Activated T-helper 2 cell treated with anti-CD3 and anti-CD28 coated beads, Interferon-gamma antibody, Interleukin-2, Interleukin-4, amounts not matched to agents 10 μg/mL and 5 μg/mL and 100 μg/mL, durations not matched to agents 14 hours and 24 hours and 36 hours (primary cell): ENCODE measurements at regions not wholly inside any gene's neighbourhood (a gene's known extent, or its start where the extent isn't known, plus 50 kb on each side); places are given as distances from the start of the nearest gene placed in this dataset.

ENCODE experiments used
- DNase-seq: peaks from one replicate; pipeline ENCODE4 v3.0.0; 2021; ENCODE audit warnings: low spot score
- H3K27ac Mint-ChIP-seq: one replicate; pipeline ENCODE4 v1.8.0; 2021; ENCODE audit warnings: mixed read lengths
- H3K27me3 Mint-ChIP-seq: one replicate; pipeline ENCODE4 v1.8.0; 2021; ENCODE audit warnings: low read depth, mixed read lengths
- H3K36me3 Mint-ChIP-seq: one replicate; pipeline ENCODE4 v1.8.0; 2021; ENCODE audit warnings: low read depth, mixed read lengths
- H3K4me1 Mint-ChIP-seq: one replicate; pipeline ENCODE4 v1.8.0; 2021; ENCODE audit warnings: low read depth, mixed read lengths
- H3K4me3 Mint-ChIP-seq: one replicate; pipeline ENCODE4 v1.8.0; 2021; ENCODE audit warnings: low read depth, mild to moderate bottlenecking, moderate library complexity, mixed read lengths
- H3K9me3 Mint-ChIP-seq: one replicate; pipeline ENCODE4 v1.8.0; 2021; ENCODE audit warnings: mixed read lengths
- intact Hi-C: fragments of 100-400 bp; cut with micrococcal nuclease; formaldehyde crosslinking; loops from one replicate; pipeline ENCODE4 v1.15.1; 2023

DNA sequence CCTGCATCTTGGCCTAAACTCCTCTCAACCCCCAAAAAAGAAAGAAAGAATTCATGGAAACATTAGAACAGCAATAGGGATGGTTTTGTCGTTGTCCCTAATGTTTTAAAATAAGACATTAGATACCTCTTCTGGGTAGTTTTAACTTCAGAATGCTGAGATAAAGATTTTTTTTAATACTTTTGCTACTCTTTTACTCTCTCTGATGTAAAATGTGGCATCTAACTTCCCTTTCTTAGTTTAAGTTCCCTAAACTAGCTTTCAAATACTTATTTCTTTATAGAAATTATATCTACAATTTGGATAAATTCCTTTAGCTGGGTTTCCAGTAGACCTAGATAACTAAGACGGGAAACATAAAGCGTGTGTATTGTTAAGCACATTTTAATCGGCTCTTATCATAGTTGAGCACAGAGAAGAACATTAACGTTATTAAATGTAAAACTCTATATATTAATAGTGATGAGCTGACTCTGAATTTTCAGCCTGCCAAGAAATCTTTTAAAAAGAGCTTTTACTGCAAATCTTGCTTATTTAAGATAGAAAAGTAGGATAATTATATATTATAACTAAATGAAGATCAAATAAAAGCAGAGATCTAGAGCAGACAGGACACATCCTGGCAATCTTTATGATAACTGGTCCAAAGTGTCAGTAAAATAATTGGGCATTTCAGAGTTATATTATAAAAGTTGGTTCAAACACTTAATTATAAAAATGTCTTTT is 183.2 kb downstream of the CYB561 start:
- H3K27me3 Mint-ChIP-seq: peaks cover 2% of the 10 kb centered on the region
- no peak overlapping the region for H3K27ac Mint-ChIP-seq
- no peaks in the 10 kb centered on the region for H3K9me3 Mint-ChIP-seq
- no peak overlapping the region for H3K4me3 Mint-ChIP-seq
- no peaks in the 10 kb centered on the region for H3K36me3 Mint-ChIP-seq
- intact Hi-C loops: no loop called here
- no peak for DNase-seq
- no peaks in the 10 kb centered on the region for H3K4me1 Mint-ChIP-seq

GRCh38 chr17:63265526-63265925 is 180.6 kb downstream of the CYB561 start:
- Mint-ChIP-seq H3K9me3 (no peaks in the 10 kb centered on the region), H3K4me1 (no peaks in the 10 kb centered on the region), H3K4me3 (no peak overlapping the region), H3K27ac (no peak overlapping the region), H3K36me3 (no peaks in the 10 kb centered on the region), H3K27me3 (peaks cover 4% of the 10 kb centered on the region)
- intact Hi-C loops: no loop called here
- no peak for DNase-seq

DNA sequence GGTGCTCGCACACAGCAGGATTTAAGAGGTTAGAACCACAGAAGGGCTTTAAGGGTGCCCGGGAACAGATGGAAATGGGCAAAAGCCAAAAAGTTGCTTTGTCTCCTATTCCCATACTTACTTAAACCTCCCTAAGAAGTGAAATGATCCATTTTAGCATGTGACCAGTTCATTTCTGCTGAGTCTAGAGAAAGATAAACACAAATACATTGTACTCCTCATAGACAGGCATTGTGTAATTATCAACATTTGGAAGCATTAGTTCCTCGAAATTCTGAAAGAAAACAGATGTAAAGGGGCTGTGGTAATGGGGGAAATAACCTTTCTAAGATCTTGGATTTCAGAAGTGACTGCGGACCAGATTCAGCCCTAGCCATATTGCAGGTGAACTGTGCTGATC is 178.3 kb downstream of the CYB561 start:
- DNase-seq: no peak
- Mint-ChIP-seq H3K27me3 (peaks cover 4% of the 10 kb centered on the region), H3K36me3 (no peaks in the 10 kb centered on the region), H3K4me1 (no peaks in the 10 kb centered on the region), H3K4me3 (no peak overlapping the region), H3K9me3 (no peaks in the 10 kb centered on the region), H3K27ac (no peak overlapping the region)
- intact Hi-C loops: no loop called here

DNA sequence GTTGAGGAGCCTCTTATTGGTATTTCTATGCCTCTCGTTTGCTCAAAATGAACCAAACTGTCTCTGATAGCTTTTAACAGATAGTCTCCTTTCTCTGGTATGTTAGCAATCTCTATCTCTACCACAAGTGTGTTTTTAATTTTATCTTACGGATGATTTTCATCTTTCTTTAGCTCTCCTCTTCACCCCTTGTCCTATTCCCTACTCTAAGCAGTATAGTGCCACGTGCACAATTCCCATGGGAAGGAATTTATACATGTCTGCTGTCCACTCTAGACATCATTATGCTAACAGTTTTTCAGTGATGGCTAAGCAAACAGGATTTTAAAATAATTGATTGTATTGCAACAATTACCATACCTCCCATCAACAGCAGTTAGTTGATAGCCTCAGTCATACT is 177.3 kb downstream of the CYB561 start:
- H3K27me3 Mint-ChIP-seq: peaks cover 4% of the 10 kb centered on the region
- H3K27ac Mint-ChIP-seq: no peak overlapping the region
- no peaks in the 10 kb centered on the region for H3K36me3 Mint-ChIP-seq

DNA sequence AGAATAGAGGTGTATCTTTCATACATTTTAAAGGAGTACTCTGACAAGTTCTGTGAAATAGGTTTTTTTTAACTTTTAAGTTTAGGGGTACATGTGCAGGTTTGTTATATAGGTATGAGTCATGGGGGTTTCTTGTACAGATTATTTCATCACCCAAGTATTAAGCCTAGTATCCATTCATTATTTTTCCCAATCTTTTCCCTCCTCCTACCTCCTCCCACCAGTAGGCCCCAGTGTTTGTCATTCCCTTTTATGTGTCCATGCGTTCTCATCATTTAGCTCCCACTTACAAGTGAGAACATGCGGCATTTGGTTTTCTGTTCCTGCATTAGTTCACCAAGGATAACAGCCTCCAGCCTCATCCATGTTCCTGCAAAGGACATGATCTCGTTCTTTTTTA is 175.5 kb downstream of the CYB561 start:
- H3K4me1 Mint-ChIP-seq: peaks cover 3% of the 10 kb centered on the region
- intact Hi-C loops: no loop called here

More for the DNA sequence above, 177.3 kb downstream of the CYB561 start:
- intact Hi-C loops: no loop called here
- no peak for DNase-seq
- Mint-ChIP-seq H3K4me3 (no peak overlapping the region), H3K4me1 (no peaks in the 10 kb centered on the region), H3K9me3 (no peaks in the 10 kb centered on the region)

DNA sequence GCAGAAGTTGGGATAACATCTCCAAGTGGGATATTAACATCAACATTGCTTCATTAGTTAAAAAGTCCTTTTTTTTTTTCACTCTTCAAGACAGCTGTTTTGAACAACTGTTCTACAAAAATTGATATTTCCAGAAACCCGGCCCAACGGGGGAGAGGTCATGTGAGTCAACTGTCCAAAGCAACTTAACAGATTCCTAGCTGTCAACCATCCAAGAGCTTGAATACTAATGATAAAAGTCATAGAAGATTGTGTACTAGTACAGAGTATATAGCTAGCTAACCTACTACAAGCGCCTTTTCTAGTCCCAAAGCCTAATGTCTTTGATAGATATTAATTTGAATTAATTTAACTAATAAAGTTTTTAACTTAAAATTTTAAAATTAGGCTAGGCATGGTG is 172.0 kb downstream of the CYB561 start:
- H3K4me3 Mint-ChIP-seq: no peak overlapping the region
- H3K27ac Mint-ChIP-seq: no peak overlapping the region
- H3K27me3 Mint-ChIP-seq: peaks cover 10% of the 10 kb centered on the region
- intact Hi-C loops: no loop called here
- peaks cover 10% of the 10 kb centered on the region for H3K4me1 Mint-ChIP-seq
- no peaks in the 10 kb centered on the region for H3K36me3 Mint-ChIP-seq
- no peak for DNase-seq
- no peaks in the 10 kb centered on the region for H3K9me3 Mint-ChIP-seq

More for the DNA sequence above, 175.5 kb downstream of the CYB561 start:
- Mint-ChIP-seq H3K27me3 (peaks cover 4% of the 10 kb centered on the region), H3K27ac (no peak overlapping the region), H3K36me3 (no peaks in the 10 kb centered on the region), H3K9me3 (no peaks in the 10 kb centered on the region), H3K4me3 (no peak overlapping the region)
- no peak for DNase-seq

- Mint-ChIP-seq H3K27me3 (peaks cover 11% of the 10 kb centered on the region), H3K27ac (no peak overlapping the region), H3K9me3 (no peaks in the 10 kb centered on the region), H3K4me3 (no peak overlapping the region), H3K36me3 (no peaks in the 10 kb centered on the region), H3K4me1 (peaks cover 12% of the 10 kb centered on the region)
- intact Hi-C loops: no loop called here
- DNase-seq: no peak
Observed at GRCh38 chr17:63275318-63275970, 170.7 kb downstream of the CYB561 start.

GRCh38 chr17:63275971-63276745 is 169.9 kb downstream of the CYB561 start:
- Mint-ChIP-seq H3K27me3 (peaks cover 13% of the 10 kb centered on the region), H3K36me3 (no peaks in the 10 kb centered on the region), H3K4me1 (peaks cover 12% of the 10 kb centered on the region), H3K27ac (no peak overlapping the region), H3K4me3 (no peak overlapping the region), H3K9me3 (no peaks in the 10 kb centered on the region)
- DNase-seq: no peak
- intact Hi-C loops: no loop called here

- no peaks in the 10 kb centered on the region for H3K36me3 Mint-ChIP-seq
- H3K4me3 Mint-ChIP-seq: no peak overlapping the region
- peaks cover 13% of the 10 kb centered on the region for H3K27me3 Mint-ChIP-seq
- H3K27ac Mint-ChIP-seq: no peak overlapping the region
- intact Hi-C loops: no loop called here
- DNase-seq: no peak
- peaks cover 12% of the 10 kb centered on the region for H3K4me1 Mint-ChIP-seq
- H3K9me3 Mint-ChIP-seq: no peaks in the 10 kb centered on the region
Observed at GRCh38 chr17:63276821-63277220, 169.3 kb downstream of the CYB561 start.

DNA sequence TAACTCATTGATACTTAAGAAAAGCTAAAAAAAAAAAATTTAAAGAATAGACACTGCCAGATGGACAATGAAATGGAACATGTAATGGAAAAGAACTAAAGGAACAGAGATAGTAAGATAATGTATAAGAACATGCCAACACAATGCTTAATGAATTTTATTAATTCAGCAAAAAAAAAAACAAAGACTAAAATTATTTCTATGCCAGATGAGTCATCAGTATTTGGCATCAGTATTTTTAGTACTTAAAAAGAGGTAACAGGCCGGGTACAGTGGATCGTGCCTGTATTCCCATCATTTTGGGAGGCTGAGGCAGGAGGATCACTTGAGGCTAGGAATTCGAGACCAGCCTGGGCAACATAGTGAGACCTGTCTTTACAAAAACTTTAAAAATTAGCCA is 168.5 kb downstream of the CYB561 start:
- intact Hi-C loops: no loop called here
- Mint-ChIP-seq H3K9me3 (no peaks in the 10 kb centered on the region), H3K36me3 (no peaks in the 10 kb centered on the region), H3K4me1 (peaks cover 12% of the 10 kb centered on the region), H3K27me3 (peaks cover 14% of the 10 kb centered on the region), H3K27ac (no peak overlapping the region), H3K4me3 (no peak overlapping the region)
- no peak for DNase-seq

DNA sequence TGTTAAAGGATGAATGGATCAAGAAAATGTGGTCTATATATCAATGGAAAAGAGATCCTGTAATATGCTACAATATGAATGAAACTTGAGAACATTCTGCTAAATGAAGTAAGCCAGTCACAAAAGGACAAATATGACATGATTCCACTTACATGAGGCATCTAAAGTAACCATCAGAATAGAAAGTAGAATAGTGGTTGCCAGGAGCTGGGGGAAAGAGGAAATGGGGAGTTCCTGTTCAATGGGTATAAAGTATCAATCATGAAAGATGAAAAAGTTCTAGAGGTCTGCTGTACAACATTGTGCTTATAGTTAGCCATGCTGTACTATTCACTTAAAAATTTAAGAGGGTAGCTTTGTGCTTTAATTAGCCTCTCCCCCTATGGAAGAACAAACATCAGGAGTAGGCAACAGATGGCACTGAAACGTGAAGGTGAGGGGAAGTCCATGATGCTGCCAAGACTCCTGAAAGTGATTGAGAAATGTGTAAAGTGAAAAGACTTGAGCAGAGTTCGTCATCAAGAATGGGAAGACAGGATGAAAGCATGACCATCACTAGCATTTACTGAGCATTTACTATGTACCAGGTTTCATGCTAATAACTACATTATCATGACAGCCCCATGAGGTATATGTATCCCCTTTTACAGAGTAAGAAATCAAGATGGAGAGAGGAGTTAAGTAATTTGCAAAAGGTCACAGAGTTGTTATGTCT is 167.2 kb downstream of the CYB561 start:
- peaks cover 18% of the 10 kb centered on the region for H3K27me3 Mint-ChIP-seq

GRCh38 chr17:63279498-63280230 is 166.4 kb downstream of the CYB561 start:
- DNase-seq: no peak
- H3K27me3 Mint-ChIP-seq: peaks cover 18% of the 10 kb centered on the region
- intact Hi-C loops: no loop called here
- H3K36me3 Mint-ChIP-seq: no peaks in the 10 kb centered on the region
- H3K27ac Mint-ChIP-seq: no peak overlapping the region
- no peak overlapping the region for H3K4me3 Mint-ChIP-seq
- H3K9me3 Mint-ChIP-seq: no peaks in the 10 kb centered on the region
- peaks cover 12% of the 10 kb centered on the region for H3K4me1 Mint-ChIP-seq

More for the DNA sequence above, 167.2 kb downstream of the CYB561 start:
- H3K36me3 Mint-ChIP-seq: no peaks in the 10 kb centered on the region
- intact Hi-C loops: no loop called here
- no peak for DNase-seq
- peaks cover 12% of the 10 kb centered on the region for H3K4me1 Mint-ChIP-seq
- no peaks in the 10 kb centered on the region for H3K9me3 Mint-ChIP-seq
- H3K27ac Mint-ChIP-seq: no peak overlapping the region
- H3K4me3 Mint-ChIP-seq: no peak overlapping the region
